ENCODE measurements at regions not wholly inside any gene's neighbourhood (a gene's known extent, or its start where the extent isn't known, plus 50 kb on each side); places are given as distances from the start of the nearest gene placed in this dataset.

- TF ChIP-seq ZNF592 (IDR thresholded peaks at IDR 0.05): no peak
Measured at GRCh38 chr12:43284486-43285158, 267.4 kb downstream of the ADAMTS20 start (continued).

GRCh38 chr12:43283206-43283605 is 268.8 kb downstream of the ADAMTS20 start:
- peaks cover 2% of the 10 kb centered on the region; the same call in 1 of the 2 replicates for H3K4me1 ChIP-seq (ENCODE audit: control insufficient read depth, insufficient read depth, low read length)
- no peaks in the 10 kb centered on the region for H4K20me1 ChIP-seq (ENCODE audit: control insufficient read depth, insufficient read depth)
- no peaks in the 10 kb centered on the region for H3K36me3 ChIP-seq (ENCODE audit: control insufficient read depth in 2 of 2, insufficient read depth in 2 of 2, low read length in 1 of 2)
- no peak overlapping the region for H3K27ac ChIP-seq (ENCODE audit: control insufficient read depth, insufficient read depth)
- DNase-seq (ENCODE audit: low read depth, low spot score): no peak
- RAD21 ChIA-PET (ENCODE audit: unreplicated experiment): interaction anchor here (1.5 to 4.2 kb wide), 4 partner anchors 11 to 833 kb away, joined by 3 to 37 read pairs (median 10); no protein-coding TSS in a partner anchor
- CTCF ChIA-PET: interaction anchor here (0.7 to 6.8 kb wide), 17 partner anchors 12 to 951 kb away, joined by 3 to 71 read pairs (median 4); no protein-coding TSS in a partner anchor
- no peaks in the 10 kb centered on the region for H3K9me3 ChIP-seq (replicated peaks; ENCODE audit: control insufficient read depth, insufficient read depth, low read length)
- FAIRE-seq: no peak
- no TSS peak for BruUV-seq (replicated peaks)
- no peak overlapping the region for H3K4me3 ChIP-seq
- in situ Hi-C loops (cut with MboI): loop anchor here (10.0 kb wide), 1 partner anchor 688 kb away; no protein-coding TSS in a partner anchor
- H2AFZ ChIP-seq (ENCODE audit: control insufficient read depth, low read depth, low read length): no peak overlapping the region
- no peaks in the 10 kb centered on the region for H3K79me2 ChIP-seq (ENCODE audit: control insufficient read depth, insufficient read depth, low read length)
- POLR2A ChIA-PET: interaction anchor here (1.3 kb wide), 1 partner anchor 32 kb away, joined by 4 read pairs; no protein-coding TSS in a partner anchor
- H3K4me2 ChIP-seq (ENCODE audit: control insufficient read depth, insufficient read depth): no peak overlapping the region
- TF ChIP-seq JUNB (IDR thresholded peaks at IDR 0.05) (no peak), CBFB (IDR thresholded peaks at IDR 0.05; ENCODE audit: low read depth) (no peak), EED (IDR thresholded peaks at IDR 0.05; ENCODE audit: low read depth) (no peak), ZNF274 (IDR thresholded peaks at IDR 0.05; ENCODE audit: insufficient read depth, insufficient read length) (no peak), BRCA1 (IDR thresholded peaks at IDR 0.05; ENCODE audit: low read depth, low read length) (no peak), HCFC1 (IDR thresholded peaks at IDR 0.05; ENCODE audit: low read length) (no peak), TAF1 (IDR thresholded peaks at IDR 0.05; ENCODE audit: borderline replicate concordance, low read depth, low read length) (no peak), NFYA (IDR thresholded peaks at IDR 0.05; ENCODE audit: borderline replicate concordance, low read depth, low read length) (no peak), BACH1 (IDR thresholded peaks at IDR 0.05; ENCODE audit: borderline replicate concordance) (no peak), SREBF1 (IDR thresholded peaks at IDR 0.05; ENCODE audit: low read length) (no peak)
- H3K9ac ChIP-seq (ENCODE audit: control insufficient read depth, insufficient read depth, low read length): no peak overlapping the region
- intact Hi-C loops (cut with micrococcal nuclease; ENCODE audit: unreplicated experiment): loop anchor here (2.0 to 5.0 kb wide), 3 partner anchors 521 to 800 kb away; no protein-coding TSS in a partner anchor
- H3K27me3 ChIP-seq (replicated peaks in 1 of 2; ENCODE audit: control insufficient read depth in 2 of 2, insufficient read depth in 2 of 2, low read length in 1 of 2): no peaks in the 10 kb centered on the region
- no peak for ATAC-seq
- SMC1A ChIA-PET (ENCODE audit: uncharacterized antibody, unreplicated experiment): interaction anchor here (1.0 to 6.4 kb wide), 11 partner anchors 8 to 1259 kb away, joined by 3 to 49 read pairs (median 4); no protein-coding TSS in a partner anchor

Measured in GM12878 (cell line).